ENCODE measurements at regions not wholly inside any gene's neighbourhood (a gene's known extent, or its start where the extent isn't known, plus 50 kb on each side); places are given as distances from the start of the nearest gene placed in this dataset.

DNA sequence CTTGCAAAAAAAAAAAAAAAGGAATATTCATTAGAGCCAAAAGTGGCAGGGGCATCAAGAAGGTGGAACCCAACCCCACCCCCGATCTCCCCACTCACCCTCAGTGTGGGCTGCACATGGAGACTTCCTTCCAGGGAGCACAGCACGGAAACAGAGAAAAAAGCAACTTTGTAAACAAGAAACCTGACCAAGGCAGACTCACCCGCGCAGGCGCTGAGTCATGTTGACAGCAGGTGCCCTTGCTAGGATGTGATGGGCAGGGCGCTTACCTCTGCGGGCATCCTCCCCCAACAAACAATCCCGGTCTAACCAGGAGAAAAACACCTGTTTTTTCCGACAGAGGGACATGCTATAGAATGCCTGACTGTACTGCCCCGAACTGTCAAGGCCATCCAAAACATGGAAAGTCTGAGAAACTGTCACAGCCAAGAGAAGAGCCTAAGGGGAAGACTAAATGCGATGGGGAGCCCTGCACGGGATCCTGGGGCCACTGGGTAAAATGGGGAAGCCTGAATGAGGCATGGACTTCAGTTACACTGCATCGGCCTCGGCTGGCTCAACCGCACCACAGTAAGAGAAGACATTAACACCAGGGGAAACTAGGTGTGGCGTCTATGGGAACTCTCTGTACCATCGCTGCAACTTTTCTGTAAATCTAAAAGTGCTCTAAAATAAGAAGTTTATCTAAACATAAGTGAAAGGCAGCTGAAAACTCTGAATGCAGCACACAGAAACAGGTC is 66.7 kb upstream of the GATA2 start:
- no peak for ATAC-seq
- H3K36me3 ChIP-seq, result no peaks in the 10 kb centered on the region
- WGBS, 2 donors, result 52 to 62% methylated on average over 17 of the region's 17 CpGs
- H3K4me3 ChIP-seq, result no peak overlapping the region
- DNase-seq, result no peak
- TF ChIP-seq CTCF (IDR thresholded peaks at IDR 0.05), result no peak
- peaks cover 4 to 30% (median 18%) of the 10 kb centered on the region in 9 donors for H3K4me1 ChIP-seq
- intact Hi-C loops (cut with DNase I), result loop anchor here in 1 of 10 donors (5.0 kb wide), 1 partner anchor 72 kb away; no protein-coding TSS in a partner anchor
- H3K9me3 ChIP-seq, result peaks cover 0 to 4% (median 0%) of the 10 kb centered on the region in 11 donors
- H3K27me3 ChIP-seq, result peaks cover 5 to 56% (median 30%) of the 10 kb centered on the region in 7 donors
- H3K27ac ChIP-seq, result no peak overlapping the region

GRCh38 chr3:128557531-128558280 is 64.7 kb upstream of the GATA2 start:
- whole genome bisulfite sequencing, 2 donors, result 88% methylated on average over 7 of the region's 7 CpGs
- peaks cover 5 to 60% (median 31%) of the 10 kb centered on the region in 7 donors for H3K27me3 ChIP-seq
- DNase-seq (no peak), ATAC-seq (no peak)
- intact Hi-C loops (cut with DNase I), result loop anchor here in 1 of 10 donors (5.0 kb wide), 1 partner anchor 70 kb away; no protein-coding TSS in a partner anchor
- no peaks in the 10 kb centered on the region for H3K36me3 ChIP-seq
- H3K4me3 ChIP-seq, result no peak overlapping the region
- peaks cover 4 to 35% (median 21%) of the 10 kb centered on the region in 9 donors for H3K4me1 ChIP-seq
- no peak for TF ChIP-seq CTCF (IDR thresholded peaks at IDR 0.05)
- H3K27ac ChIP-seq, result no peak overlapping the region
- H3K9me3 ChIP-seq, result peaks cover 0 to 4% (median 0%) of the 10 kb centered on the region in 11 donors

- no peaks in the 10 kb centered on the region for H3K36me3 ChIP-seq
- ATAC-seq (no peak), DNase-seq (no peak)
- intact Hi-C loops (cut with DNase I), result loop anchor here in 2 of 10 donors (1.0 to 5.0 kb wide), 2 partner anchors 16 to 70 kb away; no protein-coding TSS in a partner anchor
- TF ChIP-seq CTCF (IDR thresholded peaks at IDR 0.05), result no peak
- no peak overlapping the region for H3K27ac ChIP-seq
- WGBS, 2 donors, result 66 to 67% methylated on average over 12 of the region's 12 CpGs
- peaks cover 0 to 4% (median 0%) of the 10 kb centered on the region in 11 donors for H3K9me3 ChIP-seq
- H3K27me3 ChIP-seq, result peaks cover 5 to 60% (median 31%) of the 10 kb centered on the region in 7 donors
- H3K4me3 ChIP-seq, result no peak overlapping the region
- H3K4me1 ChIP-seq, result peaks cover 4 to 35% (median 21%) of the 10 kb centered on the region in 9 donors
These were observed 63.9 kb upstream of the GATA2 start for GRCh38 chr3:128556907-128557306.

GRCh38 chr3:128556384-128556783 is 63.4 kb upstream of the GATA2 start:
- TF ChIP-seq CTCF (IDR thresholded peaks at IDR 0.05), result no peak
- Histone ChIP-seq H3K4me3 (no peak overlapping the region), H3K36me3 (no peaks in the 10 kb centered on the region), H3K27me3 (peaks cover 5 to 60% (median 31%) of the 10 kb centered on the region in 7 donors), H3K9me3 (peaks cover 0 to 4% (median 0%) of the 10 kb centered on the region in 11 donors), H3K4me1 (peaks cover 4 to 35% (median 26%) of the 10 kb centered on the region in 9 donors), H3K27ac (peak overlapping the region in 5 of 10 donors; percentile 71 to 87 (median 81))
- ATAC-seq, result no peak
- no peak for DNase-seq
- intact Hi-C loops (cut with DNase I), result loop anchor here in 2 of 10 donors (1.0 to 5.0 kb wide), 2 partner anchors 17 to 69 kb away; no protein-coding TSS in a partner anchor
- 85% methylated on average over 10 of the region's 10 CpGs for WGBS, 2 donors

Data from heart right ventricle (tissue), 16 donors.